GM21360 (cell line): ENCODE measurements at regions not wholly inside any gene's neighbourhood (a gene's known extent, or its start where the extent isn't known, plus 50 kb on each side); places are given as distances from the start of the nearest gene placed in this dataset.

Source experiments
- ATAC-seq: cut with Tn5 transposase; IDR thresholded peaks from one replicate; pipeline ENCODE4 v1.9.1; 2021; ENCODE audit warnings: mild to moderate bottlenecking, moderate library complexity; ENCODE audit not compliant: unreplicated experiment

DNA sequence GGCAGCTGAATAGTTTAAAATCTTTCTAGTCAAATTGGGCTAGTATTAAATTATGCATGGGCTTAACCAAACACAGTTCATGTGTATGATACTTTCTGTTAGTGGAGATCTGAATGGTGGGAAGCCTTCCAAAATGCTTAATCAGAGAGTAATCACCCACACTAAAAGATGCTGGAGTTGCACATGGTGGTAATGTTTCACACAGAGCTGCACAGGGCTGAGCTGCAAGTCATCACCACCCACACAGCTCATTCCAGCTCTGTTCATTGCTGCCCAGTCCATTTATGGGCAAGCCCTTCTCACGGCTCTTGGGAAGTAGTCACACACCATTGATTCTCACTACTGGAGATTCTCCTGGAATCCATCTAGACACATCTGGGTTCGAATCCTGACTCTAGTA lies 351.5 kb upstream of the KCNN2 start:
- no peak for ATAC-seq

DNA sequence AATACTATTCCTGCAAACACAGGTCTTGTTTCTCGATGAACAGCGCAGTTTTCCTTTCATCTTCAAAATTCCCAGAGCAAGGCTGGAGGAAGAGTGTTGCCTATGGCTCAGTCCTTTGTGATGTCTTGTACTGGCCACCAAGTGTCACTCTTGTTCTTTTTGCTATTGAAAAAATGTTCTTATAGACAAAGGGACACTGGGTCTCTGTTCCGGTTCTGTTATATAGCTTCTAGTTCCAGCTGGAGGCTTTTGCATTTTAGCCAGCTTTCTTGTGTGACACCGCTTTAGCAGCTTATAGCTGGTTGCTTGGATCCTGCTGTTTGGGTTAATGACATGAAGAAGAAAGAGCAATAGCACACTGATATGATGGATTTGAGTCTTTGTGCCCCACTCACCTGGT lies 343.7 kb upstream of the KCNN2 start:
- ATAC-seq: no peak

DNA sequence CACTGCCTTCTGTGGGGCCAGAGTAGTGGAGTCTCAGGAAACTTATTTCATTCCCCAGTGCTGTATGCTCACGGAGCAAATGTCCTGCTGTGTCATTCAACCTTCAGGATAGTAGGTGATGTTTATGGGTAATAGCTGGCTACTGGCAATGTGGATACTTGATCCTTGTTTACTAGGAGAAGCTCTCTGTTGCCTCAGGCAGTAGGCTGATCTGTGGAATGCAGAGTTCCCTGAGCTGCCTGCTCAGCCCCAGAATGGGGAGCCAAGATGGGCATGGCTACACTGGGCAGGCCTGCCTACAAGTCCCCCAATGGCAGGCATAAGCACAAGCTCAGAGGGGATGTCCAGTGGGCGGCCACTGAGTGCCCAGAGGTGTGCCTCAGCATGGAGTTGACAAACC lies 323.1 kb upstream of the KCNN2 start:
- ATAC-seq: no peak

DNA sequence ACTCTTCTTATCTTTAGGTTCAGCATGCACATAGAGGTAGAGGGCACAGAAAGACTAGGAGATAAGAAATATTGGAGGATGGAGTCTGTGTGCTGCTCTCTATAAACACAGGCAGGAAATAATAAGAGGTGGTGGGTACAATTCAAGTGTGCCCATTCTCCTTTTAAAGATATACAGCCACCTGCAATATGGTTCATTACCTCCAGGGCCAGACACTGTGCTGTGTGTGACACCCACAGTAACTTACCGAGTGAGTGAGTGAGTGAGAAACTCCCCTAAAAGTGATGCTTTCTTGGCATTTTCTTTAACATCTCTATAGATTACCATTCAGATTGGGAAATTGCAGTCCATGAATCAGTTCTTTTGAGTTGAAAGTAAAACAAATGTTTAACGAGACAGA lies 311.8 kb upstream of the KCNN2 start:
- no peak for ATAC-seq

DNA sequence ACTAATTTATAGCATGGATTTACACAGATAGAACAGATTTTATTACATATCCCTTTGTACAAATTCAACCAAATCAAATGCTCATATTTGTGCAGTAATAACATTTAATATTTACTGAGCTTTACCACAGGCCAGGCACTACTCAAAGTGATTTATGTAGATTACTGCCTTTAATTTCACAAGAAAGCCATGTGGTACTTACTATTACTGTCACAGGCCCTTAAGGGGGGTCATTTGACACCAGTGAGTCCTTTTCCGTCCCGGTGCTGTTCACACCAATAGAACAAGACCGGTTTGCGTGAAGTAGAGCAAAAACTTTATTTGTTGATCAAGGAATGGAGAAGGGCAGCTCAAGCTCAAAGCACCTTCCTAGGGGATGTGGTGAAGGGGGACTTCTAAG lies 308.5 kb upstream of the KCNN2 start:
- ATAC-seq: no peak

DNA sequence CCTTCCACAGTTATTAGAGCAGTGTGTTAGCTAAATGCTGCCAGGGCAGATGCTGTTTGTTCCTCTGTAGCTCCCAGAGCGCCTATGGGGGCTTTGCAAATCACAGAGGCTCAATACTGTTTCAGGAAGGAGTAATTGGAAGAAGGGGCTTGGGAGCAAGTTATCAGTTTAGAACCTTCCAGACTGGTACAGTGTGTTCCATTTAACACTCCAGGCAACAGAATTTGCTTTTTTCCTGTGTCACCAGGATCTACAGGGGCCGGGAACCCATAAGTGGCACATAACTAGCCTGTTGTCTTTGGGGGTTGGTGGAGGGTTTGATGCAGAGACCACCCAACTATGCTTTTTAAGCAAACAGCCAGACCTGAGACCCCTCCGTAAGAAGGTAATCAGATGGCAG lies 307.3 kb upstream of the KCNN2 start:
- no peak for ATAC-seq

DNA sequence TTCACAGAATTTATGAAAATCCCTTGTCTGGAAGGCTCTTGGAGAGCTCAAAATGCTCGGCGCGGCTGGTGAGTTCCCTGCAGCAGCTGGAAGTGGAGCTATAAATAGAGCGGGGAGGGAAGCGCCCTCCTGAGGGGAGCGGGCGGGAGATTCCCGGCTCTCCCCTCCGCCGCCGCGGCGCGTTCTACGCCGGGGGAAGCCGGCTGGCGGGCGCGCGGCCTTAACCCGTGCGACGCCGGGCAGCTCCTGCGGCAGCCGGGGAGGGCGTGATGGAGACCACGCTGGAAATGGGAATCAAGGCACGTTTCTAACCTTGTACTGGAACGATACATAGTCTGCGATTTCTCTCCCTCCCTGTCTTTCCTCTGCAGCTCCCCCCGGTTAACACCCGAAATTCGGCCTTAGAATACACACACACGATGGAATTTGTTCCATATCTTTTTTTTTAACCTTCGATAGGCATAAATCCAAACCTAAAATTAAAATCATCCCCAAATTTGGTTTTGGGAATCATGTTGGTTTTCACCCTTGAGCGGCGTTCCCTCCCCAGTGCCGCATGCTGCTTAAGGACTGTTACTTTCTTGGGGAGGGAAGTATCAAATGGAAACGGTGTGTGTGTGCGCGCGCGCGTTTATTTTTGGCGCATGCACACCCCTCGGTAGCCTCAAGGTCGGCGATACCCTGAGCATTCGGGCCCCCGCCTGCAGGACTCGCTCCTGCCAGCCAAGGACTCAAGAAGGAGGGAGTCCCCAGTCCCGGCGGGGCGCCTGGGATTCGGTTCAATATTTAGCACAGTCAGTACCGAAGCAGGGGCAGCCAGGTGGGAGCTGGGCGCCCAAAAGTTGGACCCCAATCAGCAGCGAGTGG lies 306.3 kb upstream of the KCNN2 start:
- ATAC-seq: no peak

DNA sequence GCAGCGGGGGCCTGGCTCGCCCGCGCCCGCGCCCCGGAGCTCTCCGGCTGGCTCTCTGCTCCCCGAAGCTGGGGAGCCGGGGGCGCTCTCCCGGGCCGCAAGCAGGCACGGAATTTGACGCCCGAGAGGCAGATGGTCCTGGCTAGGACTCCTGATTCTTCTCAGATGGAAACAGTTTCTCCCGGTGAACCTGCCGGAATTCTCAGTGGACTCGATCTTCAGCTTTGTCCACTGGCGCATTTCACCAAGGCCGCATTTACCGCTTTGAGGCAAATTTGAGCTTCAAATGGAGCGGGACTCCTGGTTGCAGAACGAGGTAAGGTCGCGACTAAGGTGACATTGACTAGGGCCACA lies 305.7 kb upstream of the KCNN2 start:
- no peak for ATAC-seq

DNA sequence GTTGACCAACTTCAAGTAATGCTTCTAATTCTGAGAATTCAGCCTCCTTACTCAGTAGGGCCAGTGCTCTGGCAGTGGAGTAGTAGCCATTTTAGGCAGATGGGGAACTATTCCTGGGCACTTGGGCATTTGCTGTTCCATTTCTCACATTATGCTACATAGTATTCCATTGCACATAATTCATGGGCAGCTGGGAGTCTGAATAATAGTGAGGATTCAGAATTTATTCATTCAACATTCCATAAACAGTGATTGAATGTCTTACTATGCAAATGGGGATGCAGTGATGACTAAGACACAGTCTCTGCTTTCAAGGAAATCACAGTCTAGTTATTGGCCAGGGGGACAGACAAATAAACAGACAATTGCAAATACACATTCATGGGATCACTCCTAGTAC lies 301.0 kb upstream of the KCNN2 start:
- ATAC-seq: no peak

DNA sequence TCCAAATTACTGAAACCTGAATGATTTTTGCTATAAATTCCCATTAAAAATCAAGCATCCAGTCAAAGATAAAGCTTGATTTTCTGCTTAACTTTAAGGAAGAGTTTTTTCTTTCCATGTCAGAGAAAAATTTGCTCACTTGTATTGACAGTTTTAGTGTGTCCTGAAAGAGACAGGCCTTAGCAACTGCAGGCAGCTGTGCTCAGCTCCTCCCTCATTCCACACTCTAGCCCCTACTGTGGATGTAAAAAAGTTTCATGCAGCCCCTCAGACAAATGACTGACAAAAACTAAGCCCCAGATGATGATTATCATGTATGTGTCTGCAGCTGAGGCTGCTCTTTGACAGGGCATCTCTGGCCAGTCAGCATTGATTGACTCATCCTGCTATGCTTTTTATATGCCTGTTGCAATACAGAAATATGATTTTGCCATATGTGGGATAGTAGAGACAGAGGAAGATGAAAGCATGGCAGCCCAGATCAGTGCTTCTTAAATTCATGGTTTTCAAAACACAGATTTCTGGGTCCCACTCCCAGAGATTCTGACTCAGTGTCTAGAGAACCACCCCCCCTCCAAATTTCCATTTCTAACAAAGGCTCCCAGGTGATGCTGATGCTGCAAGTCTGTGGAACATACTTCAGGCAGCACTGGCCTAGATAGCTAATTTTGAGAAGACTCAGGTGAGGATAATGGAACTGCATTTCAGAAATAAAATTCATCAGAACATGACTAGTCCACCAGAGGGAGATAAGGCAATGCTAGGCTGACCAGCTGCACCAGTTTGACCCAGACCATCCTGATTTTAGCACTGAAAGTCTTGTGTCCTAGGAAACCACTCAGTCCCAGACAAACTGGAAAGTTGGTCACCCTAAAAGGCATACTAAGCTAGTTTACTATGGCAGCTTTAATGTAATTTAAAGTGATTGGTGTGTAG lies 298.7 kb upstream of the KCNN2 start:
- no peak for ATAC-seq

DNA sequence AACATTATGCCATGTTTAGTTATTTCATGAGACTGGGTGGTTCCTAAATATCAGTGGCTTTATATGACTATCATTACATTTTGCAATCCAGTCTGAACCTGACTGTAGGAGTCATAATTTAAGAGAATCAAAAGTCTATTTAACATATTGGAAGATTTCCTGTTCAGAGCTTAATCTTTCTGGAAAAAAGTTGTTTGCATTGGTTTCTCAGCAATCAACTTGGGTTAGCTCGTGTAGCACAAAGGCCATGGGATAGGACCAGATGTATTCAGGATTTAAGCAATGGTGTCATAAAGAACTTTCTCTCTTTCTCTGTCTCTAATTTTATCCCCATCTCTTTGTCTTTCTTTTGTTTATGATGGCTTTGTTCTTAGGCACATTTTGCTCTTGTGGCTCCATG lies 296.0 kb upstream of the KCNN2 start:
- no peak for ATAC-seq

DNA sequence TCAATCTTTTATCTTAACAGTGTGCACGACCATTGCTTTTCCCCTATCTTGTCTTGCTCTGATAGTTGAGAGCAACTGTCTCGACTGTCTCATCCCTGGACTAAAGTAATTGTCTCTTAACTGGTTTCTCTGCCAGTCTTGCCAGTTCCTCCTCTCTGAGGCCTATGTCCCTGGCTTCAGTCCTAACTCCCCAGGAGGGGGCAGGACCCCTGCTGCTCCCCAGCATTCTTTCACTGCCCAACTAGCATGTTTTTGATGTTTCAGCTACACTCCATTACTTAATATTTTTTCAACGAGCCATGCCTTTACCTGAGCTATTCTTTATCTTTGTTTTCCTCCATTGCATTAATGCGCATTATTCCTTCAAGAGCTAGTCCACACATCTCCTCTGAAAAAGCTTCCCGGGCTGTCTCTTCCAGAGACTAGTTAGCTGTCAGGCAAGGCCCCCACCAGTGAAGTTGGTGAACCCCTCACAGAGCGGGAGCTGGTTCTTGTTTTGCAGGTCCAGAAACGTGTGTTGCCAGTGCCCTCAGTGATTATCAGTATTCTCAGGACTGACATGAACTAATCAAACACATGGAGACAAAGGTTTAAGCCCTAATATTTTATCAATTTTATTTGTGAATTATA lies 291.7 kb upstream of the KCNN2 start:
- no peak for ATAC-seq

DNA sequence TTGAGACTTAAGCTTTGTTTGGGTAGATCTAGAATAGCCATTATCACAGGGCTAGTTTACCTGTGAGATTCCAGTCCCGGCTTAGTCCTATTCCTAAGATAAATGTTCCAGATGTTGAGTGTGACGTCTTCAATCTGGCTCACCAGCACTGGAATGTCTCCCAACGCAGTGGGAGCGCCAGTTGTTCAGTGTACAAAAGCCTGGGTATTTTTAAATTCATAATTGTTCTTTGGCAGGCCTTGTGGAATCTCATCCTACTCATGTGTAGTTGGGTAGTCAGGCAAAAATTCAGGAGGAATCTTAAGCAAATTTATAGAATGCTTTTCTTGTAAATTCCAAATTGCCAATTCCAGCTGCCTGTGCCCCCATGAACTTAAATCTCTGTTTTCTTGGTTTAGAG lies 272.6 kb upstream of the KCNN2 start:
- no peak for ATAC-seq

DNA sequence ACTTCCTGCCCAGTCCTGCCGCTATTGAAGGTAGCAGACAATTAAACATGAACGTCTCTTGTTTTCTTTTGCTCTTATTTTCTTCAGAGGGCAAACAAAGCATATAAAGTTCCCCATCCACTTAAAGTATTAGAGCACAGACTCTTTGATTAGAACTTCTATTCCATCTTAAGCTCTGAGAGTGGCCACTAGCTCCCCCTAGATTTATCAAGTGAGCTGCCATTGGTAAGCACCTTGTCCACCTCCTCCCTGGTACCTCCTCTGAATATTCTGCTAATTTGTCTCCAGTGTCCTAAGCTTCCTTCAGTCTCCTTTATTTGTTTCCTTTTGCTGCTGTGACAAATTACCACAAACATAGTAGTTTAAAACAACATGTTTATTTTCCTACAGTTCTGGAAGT lies 264.3 kb upstream of the KCNN2 start:
- ATAC-seq: no peak

DNA sequence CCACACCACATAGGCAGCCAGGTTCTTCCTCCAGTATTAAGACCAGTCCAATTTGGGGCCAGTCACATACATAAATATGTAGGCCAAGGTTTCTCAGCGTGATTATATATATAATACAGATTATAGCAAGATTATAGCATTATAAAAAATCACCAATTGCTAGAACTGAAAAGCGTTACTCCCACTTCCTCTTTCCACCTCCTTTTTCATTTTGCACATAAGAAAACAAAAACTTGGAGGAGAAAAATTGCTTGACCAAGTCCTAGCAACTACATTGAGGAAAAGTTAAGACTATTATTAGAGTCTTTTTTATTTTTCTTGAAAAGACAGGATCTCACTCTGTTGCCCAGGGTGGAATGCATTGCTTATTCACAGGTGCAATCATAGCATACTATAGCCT lies 262.7 kb upstream of the KCNN2 start:
- ATAC-seq: no peak

DNA sequence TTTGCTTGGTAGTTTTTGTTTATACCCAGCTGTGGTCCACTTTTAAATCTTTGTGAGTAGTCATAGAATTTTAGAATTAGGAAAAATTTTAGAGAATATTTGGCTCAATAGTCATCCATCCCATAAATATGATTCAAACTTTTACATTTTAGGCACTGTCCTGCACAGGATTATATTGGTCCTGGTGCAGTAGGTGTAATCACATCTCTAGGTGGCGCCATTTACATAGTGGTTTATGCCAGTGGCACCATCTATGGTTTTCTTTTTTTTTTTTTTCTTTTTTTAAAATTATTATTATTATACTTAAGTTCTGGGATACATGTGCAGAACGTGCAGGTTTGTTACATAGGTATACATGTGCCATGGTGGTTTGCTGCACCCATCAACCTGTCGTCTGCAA lies 260.7 kb upstream of the KCNN2 start:
- peak; percentile 84 for ATAC-seq

DNA sequence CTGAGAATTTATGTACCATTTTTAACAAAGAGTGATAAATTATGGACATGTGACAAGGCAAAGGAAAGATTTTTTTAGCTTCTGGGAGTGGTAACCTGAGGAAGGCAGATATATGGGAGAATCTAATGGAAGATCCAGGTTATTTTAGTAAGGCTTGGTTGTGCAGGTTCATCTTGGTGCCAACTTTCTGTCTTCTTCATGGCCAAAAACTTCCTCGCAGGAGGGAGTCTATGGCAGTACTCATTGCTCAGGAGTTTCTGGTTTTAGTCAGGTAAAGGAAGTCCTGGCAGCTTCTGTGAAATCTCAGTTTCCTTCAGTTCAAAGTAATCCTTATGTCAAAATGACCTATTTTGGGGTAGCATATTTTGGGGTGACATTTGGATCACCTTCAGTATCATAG lies 248.3 kb upstream of the KCNN2 start:
- ATAC-seq: no peak

DNA sequence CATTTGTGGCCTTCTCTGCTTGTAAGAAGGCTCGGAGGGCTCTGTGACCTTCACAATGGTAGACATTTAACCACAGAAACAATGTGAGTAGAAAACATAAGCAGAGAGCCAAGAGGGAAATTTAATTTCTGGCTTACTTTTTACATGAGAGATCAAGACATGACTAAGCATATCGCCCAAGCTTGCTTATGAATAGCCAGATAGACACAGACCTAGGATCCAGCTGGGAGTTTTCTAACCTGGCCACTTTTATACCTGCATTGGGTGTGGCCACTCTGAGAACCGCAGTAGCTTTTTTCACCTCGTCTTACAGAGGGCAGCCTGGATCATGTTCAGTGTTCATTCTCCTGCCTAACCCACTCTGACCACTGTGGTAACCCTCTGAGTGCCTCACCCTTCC lies 244.9 kb upstream of the KCNN2 start:
- ATAC-seq: no peak

DNA sequence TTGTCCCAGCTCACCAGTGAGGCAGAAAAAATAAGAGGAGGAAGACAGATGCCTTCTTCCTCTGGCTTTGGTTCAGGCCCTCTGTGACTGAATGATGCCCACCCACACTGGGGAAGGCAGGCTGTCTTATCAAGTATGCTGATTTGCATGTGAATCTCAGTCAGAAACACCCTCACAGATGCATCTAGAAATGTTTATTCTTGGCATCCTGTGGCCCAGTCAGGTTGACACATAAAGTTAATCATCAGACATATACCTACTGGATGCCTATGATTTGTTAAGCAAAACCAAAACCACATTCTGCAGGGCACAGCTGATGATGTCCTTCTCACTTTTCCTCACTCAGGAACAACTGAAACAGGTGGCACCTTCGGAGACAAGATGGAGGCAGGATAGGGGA lies 243.4 kb upstream of the KCNN2 start:
- no peak for ATAC-seq

DNA sequence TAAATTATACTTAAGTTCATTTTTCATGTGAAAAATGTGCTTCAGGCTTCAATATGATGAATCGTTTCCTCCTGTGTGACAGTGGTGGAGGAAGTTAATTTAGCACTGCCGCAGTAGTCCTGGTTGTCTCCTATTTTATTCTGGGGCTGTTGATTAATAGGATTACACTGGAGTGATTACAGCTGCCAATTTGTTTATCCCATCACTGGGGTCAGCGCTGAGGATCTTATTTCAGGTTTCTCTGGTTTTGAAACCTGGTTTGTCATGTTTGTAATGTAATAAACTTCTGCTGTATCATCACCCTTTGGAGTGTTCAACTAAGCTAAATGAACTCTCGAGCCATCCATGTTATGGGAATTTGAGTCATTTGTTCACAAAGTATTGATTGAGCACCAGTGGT lies 241.7 kb upstream of the KCNN2 start:
- ATAC-seq: no peak

DNA sequence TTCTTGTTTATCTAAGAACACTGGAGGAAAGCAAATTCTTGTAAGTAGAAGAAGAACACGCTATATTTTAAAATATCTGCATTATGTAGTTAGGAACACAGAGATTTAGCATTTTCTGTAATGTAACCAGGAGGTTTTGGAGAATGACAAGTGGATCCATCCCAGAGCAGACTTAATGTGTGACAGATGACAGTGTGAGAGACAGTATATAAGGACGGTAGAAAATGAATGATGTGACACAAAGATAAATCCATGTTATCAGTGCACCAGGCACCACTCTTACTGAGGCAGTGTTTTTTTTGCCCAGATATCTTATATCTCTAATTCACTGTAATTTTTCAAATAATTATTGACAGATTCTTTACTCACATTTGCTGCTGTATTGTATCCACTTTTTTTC lies 239.0 kb upstream of the KCNN2 start:
- no peak for ATAC-seq

DNA sequence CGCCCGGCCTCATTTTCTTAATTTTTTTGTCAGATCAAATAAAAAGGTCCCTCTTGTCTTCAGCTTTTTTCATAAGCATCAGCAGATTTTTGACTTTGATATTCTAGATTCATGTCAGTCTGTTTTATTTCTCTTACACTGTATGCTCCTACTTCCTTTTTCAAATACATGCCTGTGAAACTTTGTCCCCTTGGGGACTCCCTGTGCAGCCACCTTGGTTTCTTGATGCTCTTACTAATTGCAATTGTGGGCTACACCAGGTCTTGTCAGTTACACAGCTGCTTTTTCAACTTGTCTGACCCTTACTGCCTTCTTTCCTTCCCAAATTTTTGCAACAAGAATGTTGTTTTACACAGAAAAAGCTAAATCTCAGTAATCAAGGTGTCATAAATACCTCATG lies 238.2 kb upstream of the KCNN2 start:
- ATAC-seq: no peak
